ENCODE measurements at regions not wholly inside any gene's neighbourhood (a gene's known extent, or its start where the extent isn't known, plus 50 kb on each side); places are given as distances from the start of the nearest gene placed in this dataset.

DNA sequence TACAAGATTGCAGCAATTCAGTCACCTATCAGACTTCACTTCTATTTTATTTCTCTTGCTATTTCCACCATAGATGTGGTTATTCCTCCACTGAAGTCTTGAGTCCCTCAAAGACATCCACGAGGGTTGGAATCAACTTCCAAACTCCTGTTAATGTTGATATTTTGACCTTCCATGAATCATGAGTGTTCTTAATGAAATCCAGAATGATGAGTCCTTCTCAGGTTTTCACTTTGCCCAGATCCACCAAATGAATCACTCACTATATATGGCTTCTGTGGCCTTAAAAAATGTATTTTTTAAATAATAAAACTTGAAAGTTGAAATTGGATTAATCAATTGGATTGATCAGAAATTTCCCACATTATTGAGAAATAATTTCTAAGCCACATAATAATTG, 1821.0 kb downstream of the EFNA5 start:
- intact Hi-C loops (cut with DNase I) = no loop called here
- H3K27me3 ChIP-seq (replicated peaks; ENCODE audit: insufficient read depth) = no peaks in the 10 kb centered on the region
- H3K27ac ChIP-seq = no peak overlapping the region
- no peaks in the 10 kb centered on the region for H3K9me3 ChIP-seq
- no peak overlapping the region for H3K4me3 ChIP-seq
- no peaks in the 10 kb centered on the region for H3K4me1 ChIP-seq (replicated peaks)
- TF ChIP-seq, protein P1, sequence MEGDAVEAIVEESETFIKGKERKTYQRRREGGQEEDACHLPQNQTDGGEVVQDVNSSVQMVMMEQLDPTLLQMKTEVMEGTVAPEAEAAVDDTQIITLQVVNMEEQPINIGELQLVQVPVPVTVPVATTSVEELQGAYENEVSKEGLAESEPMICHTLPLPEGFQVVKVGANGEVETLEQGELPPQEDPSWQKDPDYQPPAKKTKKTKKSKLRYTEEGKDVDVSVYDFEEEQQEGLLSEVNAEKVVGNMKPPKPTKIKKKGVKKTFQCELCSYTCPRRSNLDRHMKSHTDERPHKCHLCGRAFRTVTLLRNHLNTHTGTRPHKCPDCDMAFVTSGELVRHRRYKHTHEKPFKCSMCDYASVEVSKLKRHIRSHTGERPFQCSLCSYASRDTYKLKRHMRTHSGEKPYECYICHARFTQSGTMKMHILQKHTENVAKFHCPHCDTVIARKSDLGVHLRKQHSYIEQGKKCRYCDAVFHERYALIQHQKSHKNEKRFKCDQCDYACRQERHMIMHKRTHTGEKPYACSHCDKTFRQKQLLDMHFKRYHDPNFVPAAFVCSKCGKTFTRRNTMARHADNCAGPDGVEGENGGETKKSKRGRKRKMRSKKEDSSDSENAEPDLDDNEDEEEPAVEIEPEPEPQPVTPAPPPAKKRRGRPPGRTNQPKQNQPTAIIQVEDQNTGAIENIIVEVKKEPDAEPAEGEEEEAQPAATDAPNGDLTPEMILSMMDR (IDR thresholded peaks at IDR 0.05) = no peak
- TF ChIP-seq POLR2A (IDR thresholded peaks at IDR 0.05) (no peak), POLR2AphosphoS5 (IDR thresholded peaks at IDR 0.05) (no peak)
- H3K36me3 ChIP-seq = no peaks in the 10 kb centered on the region
- WGBS = 61% methylated on average over 1 of the region's 1 CpG
- no peak for DNase-seq (ENCODE audit: low spot score)

DNA sequence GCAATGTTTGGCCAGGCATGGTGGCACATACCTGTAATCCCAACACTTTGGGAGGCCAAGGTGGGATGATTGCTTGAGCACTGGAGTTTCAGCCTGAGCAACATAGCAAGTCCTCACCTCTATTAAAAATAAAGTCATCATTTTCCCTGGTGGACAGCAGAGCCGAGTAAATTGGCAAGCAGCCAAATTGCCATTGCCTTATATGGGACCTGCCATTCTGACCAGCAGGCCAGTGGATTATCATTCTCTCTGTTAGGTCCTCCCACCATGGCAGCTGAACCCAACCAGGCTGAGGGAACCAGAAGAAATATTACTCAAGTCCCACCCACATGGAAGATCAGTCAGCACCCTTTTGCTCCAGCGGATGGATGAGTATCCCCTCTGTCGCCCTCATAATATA, 1829.9 kb downstream of the EFNA5 start:
- WGBS = 69% methylated on average over 3 of the region's 3 CpGs
- H3K9me3 ChIP-seq = no peaks in the 10 kb centered on the region
- H3K4me1 ChIP-seq (replicated peaks) = no peaks in the 10 kb centered on the region
- no peak overlapping the region for H3K4me3 ChIP-seq
- TF ChIP-seq POLR2AphosphoS5 (IDR thresholded peaks at IDR 0.05) (no peak), POLR2A (IDR thresholded peaks at IDR 0.05) (no peak)
- TF ChIP-seq, protein P1 (IDR thresholded peaks at IDR 0.05) = no peak
- H3K27ac ChIP-seq = no peak overlapping the region
- no peak for DNase-seq (ENCODE audit: low spot score)
- intact Hi-C loops (cut with DNase I) = no loop called here
- no peaks in the 10 kb centered on the region for H3K36me3 ChIP-seq
- H3K27me3 ChIP-seq (replicated peaks; ENCODE audit: insufficient read depth) = no peaks in the 10 kb centered on the region

DNA sequence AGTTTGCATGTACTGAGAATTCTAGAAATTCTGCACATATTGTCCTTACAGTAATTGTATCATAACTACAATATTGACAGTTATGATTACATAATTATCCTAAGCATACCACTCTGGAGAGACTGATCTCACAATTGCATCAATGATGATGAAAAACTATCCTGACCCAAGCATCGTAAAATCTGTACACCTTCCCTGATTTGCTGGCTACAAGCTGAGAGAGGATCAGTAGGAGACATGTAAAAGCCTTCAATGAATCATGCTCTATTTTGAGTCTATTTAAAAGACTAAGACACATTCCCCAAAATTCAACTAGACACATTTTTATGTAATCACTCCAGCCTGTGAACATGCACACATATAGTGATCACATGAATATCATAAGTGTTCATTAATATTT, 1833.8 kb downstream of the EFNA5 start:
- H3K36me3 ChIP-seq = no peaks in the 10 kb centered on the region
- 84% methylated on average over 1 of the region's 1 CpG for WGBS
- H3K27me3 ChIP-seq (replicated peaks; ENCODE audit: insufficient read depth) = no peaks in the 10 kb centered on the region
- TF ChIP-seq POLR2A (IDR thresholded peaks at IDR 0.05) (no peak), POLR2AphosphoS5 (IDR thresholded peaks at IDR 0.05) (no peak)
- TF ChIP-seq, protein P1 (IDR thresholded peaks at IDR 0.05) = no peak
- intact Hi-C loops (cut with DNase I) = no loop called here
- H3K4me1 ChIP-seq (replicated peaks) = no peaks in the 10 kb centered on the region
- no peak overlapping the region for H3K27ac ChIP-seq
- no peaks in the 10 kb centered on the region for H3K9me3 ChIP-seq
- no peak overlapping the region for H3K4me3 ChIP-seq
- no peak for DNase-seq (ENCODE audit: low spot score)

DNA sequence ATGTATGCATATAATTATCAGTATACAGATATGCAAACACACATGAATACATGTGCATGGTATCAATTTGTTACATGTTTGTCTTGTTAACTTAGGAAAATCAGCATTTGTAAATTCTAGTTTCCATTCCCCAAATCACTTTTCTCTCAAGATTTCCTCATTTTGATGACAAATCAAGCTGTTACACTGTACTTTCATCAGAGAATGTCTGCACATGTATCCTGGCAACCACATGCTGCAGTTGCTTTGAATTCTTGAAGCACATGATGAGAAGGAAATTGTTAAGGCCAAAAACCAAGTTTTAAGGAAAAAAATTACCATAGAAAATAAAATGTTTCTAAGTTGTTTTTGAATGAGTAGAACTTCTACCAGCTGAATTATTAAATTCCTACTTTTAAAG, 1834.5 kb downstream of the EFNA5 start:
- H3K27me3 ChIP-seq (replicated peaks; ENCODE audit: insufficient read depth) = no peaks in the 10 kb centered on the region
- H3K4me1 ChIP-seq (replicated peaks) = no peaks in the 10 kb centered on the region
- DNase-seq (ENCODE audit: low spot score) = no peak
- intact Hi-C loops (cut with DNase I) = no loop called here
- no peaks in the 10 kb centered on the region for H3K36me3 ChIP-seq
- no peak overlapping the region for H3K4me3 ChIP-seq
- no peak for TF ChIP-seq POLR2A (IDR thresholded peaks at IDR 0.05)
- TF ChIP-seq, protein P1 (IDR thresholded peaks at IDR 0.05) = no peak
- no peak for TF ChIP-seq POLR2AphosphoS5 (IDR thresholded peaks at IDR 0.05)
- H3K9me3 ChIP-seq = no peaks in the 10 kb centered on the region
- no peak overlapping the region for H3K27ac ChIP-seq

DNA sequence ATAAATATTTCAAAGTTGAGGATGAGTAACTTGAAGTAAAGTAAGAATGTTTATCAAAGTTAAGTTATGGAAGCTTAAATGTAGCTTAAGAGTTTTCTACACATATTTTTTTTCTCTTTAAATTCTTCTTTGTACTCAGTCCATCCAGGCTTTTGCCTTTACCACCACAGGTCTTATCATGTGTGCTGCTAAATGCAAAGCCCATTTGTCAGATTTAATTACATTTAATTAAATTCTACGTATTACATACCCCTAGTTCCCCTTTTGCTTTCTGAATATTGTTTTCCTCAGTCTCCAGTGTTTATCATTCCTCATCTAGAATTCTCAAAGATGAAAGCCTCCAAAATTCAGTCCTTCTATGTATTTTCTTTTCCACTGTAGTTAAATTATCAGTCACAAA, 1841.9 kb downstream of the EFNA5 start:
- Histone ChIP-seq H3K27me3 (replicated peaks; ENCODE audit: insufficient read depth) (no peaks in the 10 kb centered on the region), H3K4me1 (replicated peaks) (no peaks in the 10 kb centered on the region), H3K27ac (no peak overlapping the region), H3K9me3 (no peaks in the 10 kb centered on the region), H3K36me3 (no peaks in the 10 kb centered on the region), H3K4me3 (no peak overlapping the region)
- intact Hi-C loops (cut with DNase I) = no loop called here
- 86% methylated on average over 1 of the region's 1 CpG for WGBS
- no peak for DNase-seq (ENCODE audit: low spot score)
- TF ChIP-seq POLR2AphosphoS5 (IDR thresholded peaks at IDR 0.05) = no peak
- TF ChIP-seq, protein P1 (IDR thresholded peaks at IDR 0.05) = no peak
- no peak for TF ChIP-seq POLR2A (IDR thresholded peaks at IDR 0.05)
